Neural cell (in vitro differentiated cells): ENCODE measurements at regions not wholly inside any gene's neighbourhood (a gene's known extent, or its start where the extent isn't known, plus 50 kb on each side); places are given as distances from the start of the nearest gene placed in this dataset.

Experiments used
- H2AFZ ChIP-seq: fragments of 200-600, 300-800 bp; sonication (generic), shearing (Covaris generic); 2 replicates; pipeline ENCODE4 v1.6.0; 2014; ENCODE audit warnings: low read depth, mild to moderate bottlenecking, antibody characterized with exemption, low read length, moderate library complexity
- H3F3A ChIP-seq: fragments of 200-600 bp; shearing (Covaris generic); 2 replicates; pipeline ENCODE4 v1.6.1; 2016; ENCODE audit warnings: mild to moderate bottlenecking, moderate library complexity, mixed read lengths, antibody characterized with exemption, low read length; ENCODE audit not compliant: insufficient read depth, poor library complexity, severe bottlenecking
- H3K27ac ChIP-seq: fragments of 200-600, 300-800 bp; sonication (generic), shearing (Covaris generic); 2 replicates; pipeline ENCODE4 v1.5.1; 2014; ENCODE audit warnings: mild to moderate bottlenecking, low read length, moderate library complexity
- H3K27me3 ChIP-seq: fragments of 300-800, 200-600 bp; sonication (generic), shearing (Covaris generic); 2 replicates; pipeline ENCODE4 v1.6.0; 2014; ENCODE audit warnings: mild to moderate bottlenecking, low read depth, low read length, moderate library complexity; ENCODE audit not compliant: insufficient read depth
- H3K36me3 ChIP-seq: fragments of 300-800, 200-600 bp; sonication (generic), shearing (Covaris generic); 2 replicates; pipeline ENCODE4 v1.5.1; 2014; ENCODE audit warnings: mild to moderate bottlenecking, antibody characterized with exemption, low read length, moderate library complexity; ENCODE audit not compliant: insufficient read depth
- H3K4me2 ChIP-seq: fragments of 300-800, 200-600 bp; sonication (generic), shearing (Covaris generic); 2 replicates; pipeline ENCODE4 v1.6.0; 2014; ENCODE audit warnings: mild to moderate bottlenecking, low read length
- H3K4me3 ChIP-seq: fragments of 300-800, 200-600 bp; sonication (generic), shearing (Covaris generic); 2 replicates; pipeline ENCODE4 v1.5.1; 2014; ENCODE audit warnings: mild to moderate bottlenecking, low read length, moderate library complexity
- H3K79me2 ChIP-seq: fragments of 200-600 bp; shearing (Covaris generic); replicated peaks from 2 replicates; pipeline ENCODE4 v1.6.0; 2014; ENCODE audit warnings: mild to moderate bottlenecking, low read length, moderate library complexity; ENCODE audit not compliant: insufficient read depth
- H3K9ac ChIP-seq: fragments of 300-800, 200-600 bp; sonication (generic), shearing (Covaris generic); 2 replicates; pipeline ENCODE4 v1.6.1; 2016; ENCODE audit warnings: mild to moderate bottlenecking, low read length, mixed read lengths
- H3K9me2 ChIP-seq: fragments of 200-600 bp; shearing (Covaris generic); 2 replicates; pipeline ENCODE4 v1.6.1; 2016; ENCODE audit warnings: mild to moderate bottlenecking, low read length, mixed read lengths; ENCODE audit not compliant: insufficient read depth
- H3K9me3 ChIP-seq: fragments of 200-600, 300-800 bp; sonication (generic), shearing (Covaris generic); 2 replicates; pipeline ENCODE4 v1.6.1; 2016; ENCODE audit warnings: mild to moderate bottlenecking, mixed run types, low read length, moderate library complexity, mixed read lengths
- H4K20me1 ChIP-seq: fragments of 200-600 bp; shearing (Covaris generic); 2 replicates; pipeline ENCODE4 v1.6.1; 2016; ENCODE audit warnings: mild to moderate bottlenecking, mixed run types; ENCODE audit not compliant: insufficient read depth
- EP300 ChIP-seq: fragments of 450-650 bp; conservative IDR thresholded peaks from 2 replicates; pipeline ENCODE4 v1.6.1; 2014; ENCODE audit warnings: antibody characterized with exemption, mild to moderate bottlenecking, moderate library complexity; ENCODE audit not compliant: poor library complexity, severe bottlenecking
- EZH2 ChIP-seq: fragments of 200-600, 300-800 bp; shearing (Covaris generic), sonication (generic); IDR thresholded peaks from 2 replicates; pipeline ENCODE4 v1.6.1; 2014; ENCODE audit warnings: antibody characterized with exemption, low read length, borderline replicate concordance, mild to moderate bottlenecking; ENCODE audit not compliant: insufficient read depth, poor library complexity, severe bottlenecking
- MXI1 ChIP-seq: fragments of 450-650 bp; conservative IDR thresholded peaks from 2 replicates; pipeline ENCODE4 v1.6.1; 2014; ENCODE audit warnings: antibody characterized with exemption, mild to moderate bottlenecking; ENCODE audit not compliant: poor library complexity, severe bottlenecking
- POLR2AphosphoS5 ChIP-seq: IDR thresholded peaks from 2 replicates; pipeline ENCODE4 v1.6.1; 2012
- RAD21 ChIP-seq: fragments of 450-650 bp; conservative IDR thresholded peaks from 2 replicates; pipeline ENCODE4 v1.6.1; 2014; ENCODE audit warnings: antibody characterized with exemption, mild to moderate bottlenecking, moderate library complexity
- SMC3 ChIP-seq: fragments of 450-650 bp; conservative IDR thresholded peaks from 2 replicates; pipeline ENCODE4 v1.6.1; 2014; ENCODE audit warnings: antibody characterized with exemption, mild to moderate bottlenecking, moderate library complexity; ENCODE audit not compliant: poor library complexity
- TAF1 ChIP-seq: IDR thresholded peaks from 2 replicates; pipeline ENCODE4 v1.6.1; 2012; ENCODE audit warnings: low read depth
- TF ChIP-seq, protein P1 (sequence below): fragments of 450-650 bp; IDR thresholded peaks from 2 replicates; pipeline ENCODE4 v1.5.1; 2014; ENCODE audit warnings: antibody characterized with exemption, mild to moderate bottlenecking, moderate library complexity; ENCODE audit not compliant: poor library complexity, severe bottlenecking
- TF ChIP-seq, protein P2 (sequence below): IDR thresholded peaks from 2 replicates; pipeline ENCODE4 v1.6.1; 2012; ENCODE audit warnings: borderline replicate concordance

DNA sequence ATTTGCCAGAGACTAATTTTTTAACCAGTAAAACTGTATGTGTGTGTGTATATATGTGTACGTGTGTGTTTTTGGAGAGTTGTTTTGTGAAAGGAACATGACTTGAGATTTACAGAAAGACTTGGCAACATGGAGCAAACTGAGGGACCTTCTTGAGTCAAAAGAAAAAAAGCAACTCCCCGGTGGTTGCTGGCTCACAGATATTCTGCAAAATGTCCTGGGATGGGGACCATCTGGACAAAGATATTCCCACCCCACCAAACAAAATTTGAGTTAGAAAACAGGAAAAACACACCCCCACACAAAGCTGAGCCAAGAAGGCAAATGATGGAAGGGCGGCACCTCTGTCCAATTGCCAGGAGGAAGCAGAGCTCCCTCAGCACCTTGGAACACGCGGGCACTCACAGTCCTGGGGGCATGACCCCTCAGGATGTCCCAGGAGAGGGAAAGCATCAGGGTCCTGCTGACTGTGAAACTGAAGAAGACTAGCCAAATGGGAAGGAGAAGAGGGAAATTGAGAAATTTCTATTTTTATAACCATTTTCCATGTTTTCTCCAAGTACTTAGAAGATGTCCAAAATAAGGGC lies 290.2 kb upstream of the ACVR2A start:
- H3K27me3 ChIP-seq, result no peaks in the 10 kb centered on the region
- peak overlapping the region; percentile 59 for H3K9ac ChIP-seq
- H3K79me2 ChIP-seq, result no peaks in the 10 kb centered on the region
- no peak for TF ChIP-seq EZH2
- TF ChIP-seq, protein P1, sequence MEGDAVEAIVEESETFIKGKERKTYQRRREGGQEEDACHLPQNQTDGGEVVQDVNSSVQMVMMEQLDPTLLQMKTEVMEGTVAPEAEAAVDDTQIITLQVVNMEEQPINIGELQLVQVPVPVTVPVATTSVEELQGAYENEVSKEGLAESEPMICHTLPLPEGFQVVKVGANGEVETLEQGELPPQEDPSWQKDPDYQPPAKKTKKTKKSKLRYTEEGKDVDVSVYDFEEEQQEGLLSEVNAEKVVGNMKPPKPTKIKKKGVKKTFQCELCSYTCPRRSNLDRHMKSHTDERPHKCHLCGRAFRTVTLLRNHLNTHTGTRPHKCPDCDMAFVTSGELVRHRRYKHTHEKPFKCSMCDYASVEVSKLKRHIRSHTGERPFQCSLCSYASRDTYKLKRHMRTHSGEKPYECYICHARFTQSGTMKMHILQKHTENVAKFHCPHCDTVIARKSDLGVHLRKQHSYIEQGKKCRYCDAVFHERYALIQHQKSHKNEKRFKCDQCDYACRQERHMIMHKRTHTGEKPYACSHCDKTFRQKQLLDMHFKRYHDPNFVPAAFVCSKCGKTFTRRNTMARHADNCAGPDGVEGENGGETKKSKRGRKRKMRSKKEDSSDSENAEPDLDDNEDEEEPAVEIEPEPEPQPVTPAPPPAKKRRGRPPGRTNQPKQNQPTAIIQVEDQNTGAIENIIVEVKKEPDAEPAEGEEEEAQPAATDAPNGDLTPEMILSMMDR, result no peak
- TF ChIP-seq SMC3, result no peak
- TF ChIP-seq, protein P2, sequence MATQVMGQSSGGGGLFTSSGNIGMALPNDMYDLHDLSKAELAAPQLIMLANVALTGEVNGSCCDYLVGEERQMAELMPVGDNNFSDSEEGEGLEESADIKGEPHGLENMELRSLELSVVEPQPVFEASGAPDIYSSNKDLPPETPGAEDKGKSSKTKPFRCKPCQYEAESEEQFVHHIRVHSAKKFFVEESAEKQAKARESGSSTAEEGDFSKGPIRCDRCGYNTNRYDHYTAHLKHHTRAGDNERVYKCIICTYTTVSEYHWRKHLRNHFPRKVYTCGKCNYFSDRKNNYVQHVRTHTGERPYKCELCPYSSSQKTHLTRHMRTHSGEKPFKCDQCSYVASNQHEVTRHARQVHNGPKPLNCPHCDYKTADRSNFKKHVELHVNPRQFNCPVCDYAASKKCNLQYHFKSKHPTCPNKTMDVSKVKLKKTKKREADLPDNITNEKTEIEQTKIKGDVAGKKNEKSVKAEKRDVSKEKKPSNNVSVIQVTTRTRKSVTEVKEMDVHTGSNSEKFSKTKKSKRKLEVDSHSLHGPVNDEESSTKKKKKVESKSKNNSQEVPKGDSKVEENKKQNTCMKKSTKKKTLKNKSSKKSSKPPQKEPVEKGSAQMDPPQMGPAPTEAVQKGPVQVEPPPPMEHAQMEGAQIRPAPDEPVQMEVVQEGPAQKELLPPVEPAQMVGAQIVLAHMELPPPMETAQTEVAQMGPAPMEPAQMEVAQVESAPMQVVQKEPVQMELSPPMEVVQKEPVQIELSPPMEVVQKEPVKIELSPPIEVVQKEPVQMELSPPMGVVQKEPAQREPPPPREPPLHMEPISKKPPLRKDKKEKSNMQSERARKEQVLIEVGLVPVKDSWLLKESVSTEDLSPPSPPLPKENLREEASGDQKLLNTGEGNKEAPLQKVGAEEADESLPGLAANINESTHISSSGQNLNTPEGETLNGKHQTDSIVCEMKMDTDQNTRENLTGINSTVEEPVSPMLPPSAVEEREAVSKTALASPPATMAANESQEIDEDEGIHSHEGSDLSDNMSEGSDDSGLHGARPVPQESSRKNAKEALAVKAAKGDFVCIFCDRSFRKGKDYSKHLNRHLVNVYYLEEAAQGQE, result no peak
- TF ChIP-seq MXI1, result no peak
- TF ChIP-seq EP300, result no peak
- TF ChIP-seq POLR2AphosphoS5, result no peak
- no peak for TF ChIP-seq RAD21
- no peak for TF ChIP-seq TAF1
- peak overlapping the region; percentile 46 for H3K4me2 ChIP-seq
- H3K9me3 ChIP-seq, result no peaks in the 10 kb centered on the region
- H3K27ac ChIP-seq, result peak overlapping the region; percentile 97
- H2AFZ ChIP-seq, result peak overlapping the region; percentile 17
- peak overlapping the region; percentile 40 for H3K4me3 ChIP-seq
- no peaks in the 10 kb centered on the region for H4K20me1 ChIP-seq
- peaks cover 14% of the 10 kb centered on the region for H3F3A ChIP-seq
- H3K36me3 ChIP-seq, result no peaks in the 10 kb centered on the region
- H3K9me2 ChIP-seq, result no peaks in the 10 kb centered on the region

DNA sequence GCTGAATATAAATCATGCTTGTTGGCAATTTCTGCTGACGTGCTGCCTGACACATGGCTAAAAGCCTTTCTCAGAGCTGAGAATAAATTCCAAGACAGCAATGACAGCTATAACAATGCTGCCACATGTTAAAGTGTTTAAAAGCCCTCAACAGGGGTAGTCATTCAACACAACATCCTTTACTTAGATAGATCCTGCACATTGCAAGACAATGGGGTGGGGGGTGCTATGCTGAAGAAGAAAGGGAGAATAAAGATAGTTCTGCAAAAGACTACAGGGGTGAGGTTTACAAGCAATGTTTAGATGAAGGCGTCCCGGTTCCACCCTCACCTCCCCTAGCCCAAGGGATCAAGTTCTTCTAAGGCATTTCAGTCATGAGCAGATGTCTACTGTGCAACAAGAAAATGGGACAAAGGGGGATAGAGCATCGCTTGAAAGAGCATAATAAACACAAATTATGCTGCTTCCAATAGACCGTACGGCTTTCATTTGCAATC lies 291.0 kb upstream of the ACVR2A start:
- Histone ChIP-seq H3K9me3 (no peaks in the 10 kb centered on the region), H3K27ac (peak overlapping the region; percentile 97), H3F3A (peaks cover 14% of the 10 kb centered on the region), H3K4me2 (peak overlapping the region; percentile 46), H3K9me2 (no peaks in the 10 kb centered on the region), H2AFZ (peak overlapping the region; percentile 17), H3K27me3 (no peaks in the 10 kb centered on the region), H3K4me3 (peak overlapping the region; percentile 40), H3K79me2 (no peaks in the 10 kb centered on the region), H3K9ac (peak overlapping the region; percentile 59), H4K20me1 (no peaks in the 10 kb centered on the region), H3K36me3 (no peaks in the 10 kb centered on the region)
- TF ChIP-seq POLR2AphosphoS5 (peak; percentile 86), MXI1 (peak; percentile 68), SMC3 (peak; percentile 62), TAF1 (no peak), RAD21 (peak; percentile 68), EP300 (peak; percentile 99), EZH2 (no peak)
- TF ChIP-seq, protein P2, result peak; percentile 86
- TF ChIP-seq, protein P1, result peak; percentile 37
